Smooth muscle cell (in vitro differentiated cells): ENCODE measurements at regions not wholly inside any gene's neighbourhood (a gene's known extent, or its start where the extent isn't known, plus 50 kb on each side); places are given as distances from the start of the nearest gene placed in this dataset.

Source experiments
- DNase-seq: peaks from one replicate; lab custom pipeline; 2025; ENCODE audit not compliant: unreplicated experiment; lab: John Stamatoyannopoulos, UW
- H2AFZ ChIP-seq: fragments of 200-600 bp; sonication (generic); 2 replicates; pipeline ENCODE4 v1.6.0; 2016; ENCODE audit warnings: antibody characterized with exemption, low read depth, mild to moderate bottlenecking
- H3F3A ChIP-seq: fragments of 200-600 bp; sonication (generic); 2 replicates; pipeline ENCODE4 v1.6.0; 2017; ENCODE audit warnings: antibody characterized with exemption, low read depth
- H3K27ac ChIP-seq: fragments of 200-600 bp; sonication (generic); 2 replicates; pipeline ENCODE4 v1.5.1; 2016; ENCODE audit warnings: low read depth, mild to moderate bottlenecking
- H3K27me3 ChIP-seq: fragments of 200-600 bp; sonication (generic); 2 replicates; pipeline ENCODE4 v1.6.1; 2016; ENCODE audit warnings: low read depth, mild to moderate bottlenecking
- H3K36me3 ChIP-seq: fragments of 200-600 bp; sonication (generic); 2 replicates; pipeline ENCODE4 v1.5.1; 2016; ENCODE audit warnings: low read depth
- H3K4me1 ChIP-seq: fragments of 200-600 bp; sonication (generic); 2 replicates; pipeline ENCODE4 v1.5.1; 2016; ENCODE audit warnings: low read depth
- H3K4me2 ChIP-seq: fragments of 200-600 bp; sonication (generic); 2 replicates; pipeline ENCODE4 v1.6.0; 2016; ENCODE audit warnings: mild to moderate bottlenecking
- H3K4me3 ChIP-seq: fragments of 200-600 bp; sonication (generic); 2 replicates; pipeline ENCODE4 v1.5.1; 2016; ENCODE audit warnings: mild to moderate bottlenecking
- H3K79me2 ChIP-seq: fragments of 200-600 bp; sonication (generic); 2 replicates; pipeline ENCODE4 v1.6.0; 2016; ENCODE audit warnings: low read depth, mild to moderate bottlenecking
- H3K9ac ChIP-seq: fragments of 200-600 bp; sonication (generic); 2 replicates; pipeline ENCODE4 v1.6.0; 2016; ENCODE audit warnings: low read depth
- H3K9me3 ChIP-seq: fragments of 200-600 bp; sonication (generic); replicated peaks from 2 replicates; pipeline ENCODE4 v1.5.1; 2016; ENCODE audit warnings: low read depth
- H4K20me1 ChIP-seq: fragments of 200-600 bp; sonication (generic); 2 replicates; pipeline ENCODE4 v1.6.0; 2016; ENCODE audit warnings: low read depth
- CTCF ChIP-seq: fragments of 200-600 bp; sonication (generic); IDR thresholded peaks from 2 replicates; pipeline ENCODE4 v1.5.1; 2017; ENCODE audit warnings: borderline replicate concordance, mild to moderate bottlenecking, antibody characterized with exemption; ENCODE audit not compliant: insufficient read depth, poor library complexity, severe bottlenecking
- WGBS: methylation state at CpG from one replicate; pipeline ENCODE4 v1.1.7; 2016; ENCODE audit warnings: low lambda C conversion rate; 5-methylcytosine and 5-hydroxymethylcytosine counted together

DNA sequence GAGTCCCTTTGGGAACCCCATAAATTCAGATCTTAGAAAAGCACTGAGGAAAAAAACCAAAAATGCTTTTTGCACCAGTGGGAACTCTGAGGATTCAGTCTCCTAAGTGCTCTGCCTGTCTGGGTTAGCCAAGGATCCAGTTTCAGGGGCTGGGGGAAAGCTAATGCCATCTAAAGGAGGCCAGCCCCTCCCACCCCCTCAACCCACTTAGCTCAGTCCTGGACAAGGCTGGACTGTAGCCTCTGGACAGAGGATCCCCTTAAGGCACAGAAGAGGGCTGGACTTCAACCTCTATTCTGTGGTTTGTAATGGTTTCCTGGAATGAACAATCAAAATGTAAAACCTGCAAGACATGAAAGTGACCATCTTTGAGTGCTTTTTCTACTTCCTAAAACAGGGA, 356.1 kb upstream of the ZFHX3 start:
- DNase-seq = no peak
- Histone ChIP-seq H3K4me1 (peaks cover 16% of the 10 kb centered on the region), H4K20me1 (no peaks in the 10 kb centered on the region), H3K27ac (no peak overlapping the region), H3K9ac (no peak overlapping the region), H3K4me3 (no peak overlapping the region), H3K4me2 (no peak overlapping the region), H3K79me2 (no peaks in the 10 kb centered on the region), H3K36me3 (no peaks in the 10 kb centered on the region), H3K9me3 (no peaks in the 10 kb centered on the region), H3F3A (no peaks in the 10 kb centered on the region), H2AFZ (no peak overlapping the region), H3K27me3 (peaks cover 7% of the 10 kb centered on the region)
- TF ChIP-seq CTCF = no peak

GRCh38 chr16:73403291-73403690, 355.4 kb upstream of the ZFHX3 start:
- Histone ChIP-seq H3K79me2 (no peaks in the 10 kb centered on the region), H3K27me3 (peaks cover 5% of the 10 kb centered on the region), H3K27ac (no peak overlapping the region), H3K4me2 (no peak overlapping the region), H3K36me3 (no peaks in the 10 kb centered on the region), H3K9ac (no peak overlapping the region), H3K9me3 (no peaks in the 10 kb centered on the region), H3F3A (no peaks in the 10 kb centered on the region), H3K4me1 (peaks cover 16% of the 10 kb centered on the region), H3K4me3 (no peak overlapping the region), H2AFZ (no peak overlapping the region), H4K20me1 (no peaks in the 10 kb centered on the region)
- 97% methylated on average over 12 of the region's 12 CpGs for WGBS
- DNase-seq = no peak
- no peak for TF ChIP-seq CTCF

GRCh38 chr16:73400951-73401350, 353.0 kb upstream of the ZFHX3 start:
- Histone ChIP-seq H4K20me1 (no peaks in the 10 kb centered on the region), H3K9ac (no peak overlapping the region), H2AFZ (no peak overlapping the region), H3K9me3 (no peaks in the 10 kb centered on the region), H3K79me2 (no peaks in the 10 kb centered on the region), H3K36me3 (no peaks in the 10 kb centered on the region), H3K4me2 (no peak overlapping the region), H3K27ac (no peak overlapping the region), H3K4me1 (peaks cover 16% of the 10 kb centered on the region), H3K4me3 (no peak overlapping the region), H3K27me3 (no peaks in the 10 kb centered on the region), H3F3A (no peaks in the 10 kb centered on the region)
- DNase-seq = no peak
- TF ChIP-seq CTCF = no peak
- WGBS = 95% methylated on average over 10 of the region's 10 CpGs

DNA sequence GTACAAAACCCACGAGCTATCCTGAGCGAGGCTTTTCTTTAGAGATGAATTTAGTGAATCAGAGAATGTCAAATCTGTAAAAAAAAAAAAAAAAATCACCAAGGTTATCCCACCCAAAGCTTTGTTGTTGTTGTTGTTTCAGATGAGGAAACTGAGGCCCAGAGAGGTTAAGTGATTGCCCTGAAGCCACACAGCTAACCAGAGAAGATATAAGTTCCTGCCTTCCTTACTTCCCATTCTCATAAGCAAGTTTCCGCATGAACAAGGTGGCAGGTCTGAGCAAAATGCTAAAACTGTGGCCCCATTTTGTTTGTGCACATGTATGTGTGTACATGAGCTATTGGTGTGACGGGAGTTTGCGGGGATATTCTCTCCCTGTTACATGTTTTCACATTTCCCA, 352.1 kb upstream of the ZFHX3 start:
- Histone ChIP-seq H3K9me3 (no peaks in the 10 kb centered on the region), H3K4me1 (peaks cover 16% of the 10 kb centered on the region), H3F3A (no peaks in the 10 kb centered on the region), H3K36me3 (no peaks in the 10 kb centered on the region), H3K79me2 (no peaks in the 10 kb centered on the region), H3K27ac (no peak overlapping the region), H2AFZ (no peak overlapping the region), H4K20me1 (no peaks in the 10 kb centered on the region), H3K4me3 (no peak overlapping the region), H3K9ac (no peak overlapping the region), H3K27me3 (no peaks in the 10 kb centered on the region), H3K4me2 (no peak overlapping the region)
- 95% methylated on average over 5 of the region's 5 CpGs for WGBS
- TF ChIP-seq CTCF = no peak
- no peak for DNase-seq
